SK-N-SH (cell line): ENCODE measurements at regions not wholly inside any gene's neighbourhood (a gene's known extent, or its start where the extent isn't known, plus 50 kb on each side); places are given as distances from the start of the nearest gene placed in this dataset.
"Not testable (repeated sequence)": the region's sequence is repeated elsewhere in the genome, so short reads cannot be mapped to it uniquely, and the experiment has no call there.

Experiments
- CTCF ChIA-PET: fragments of 300-600, 350-600 bp; formaldehyde crosslinking; extraction: SDS; loops from one replicate; lab custom pipeline; 2021; lab: Yijun Ruan, JAX
- POLR2A ChIA-PET: fragments of 350-600 bp; sonication (Branson Sonifier 250); formaldehyde crosslinking; extraction: SDS; loops from one replicate; lab custom pipeline; 2020; ENCODE audit warnings: antibody characterized with exemption, inconsistent platforms; lab: Yijun Ruan, JAX
- DNase-seq: peaks from one replicate; pipeline ENCODE4 v3.0.0; 2012
- H2AFZ ChIP-seq: fragments of 200-600 bp; sonication (generic); 2 replicates; pipeline ENCODE4 v1.8.1; 2016; ENCODE audit warnings: antibody characterized with exemption, mild to moderate bottlenecking, low read depth
- H3F3A ChIP-seq: fragments of 200-600 bp; sonication (generic); replicated peaks from 2 replicates; pipeline ENCODE3; 2016; ENCODE audit warnings: antibody characterized with exemption, mild to moderate bottlenecking; ENCODE audit not compliant: insufficient read depth
- H3K27ac ChIP-seq, 2 experiments: fragments of 200-500 bp in 1 of 2; fragments of 200-600 bp in 1 of 2; sonication (Bioruptor generic) in 1 of 2; sonication (generic), shearing (Covaris generic) in 1 of 2; 2 replicates each; pipeline versions ENCODE4 v1.5.1 to v1.6.1; 2014 to 2016; ENCODE audit warnings: low read depth in 2 of 2, inconsistent platforms in 1 of 2, low read length in 1 of 2, mild to moderate bottlenecking in 1 of 2, mixed read lengths in 1 of 2
- H3K27me3 ChIP-seq: fragments of 200-600 bp; sonication (generic), shearing (Covaris generic); 2 replicates; pipeline ENCODE4 v1.6.1; 2016; ENCODE audit warnings: mixed run types; ENCODE audit not compliant: insufficient read depth
- H3K36me3 ChIP-seq, 2 experiments: fragments of 200-500 bp in 1 of 2; fragments of 200-600 bp in 1 of 2; sonication (Bioruptor generic) in 1 of 2; sonication (generic) in 1 of 2; replicated peaks in 1 of 2; 2 replicates each; pipeline versions ENCODE3 to v1.5.1; 2014 to 2016; ENCODE audit warnings: low read length in 1 of 2, mild to moderate bottlenecking in 1 of 2; ENCODE audit not compliant: insufficient read depth in 2 of 2, control insufficient read depth in 1 of 2
- H3K4me1 ChIP-seq, 2 experiments: fragments of 200-500 bp in 1 of 2; fragments of 200-600 bp in 1 of 2; sonication (Bioruptor generic) in 1 of 2; sonication (generic), shearing (Covaris generic) in 1 of 2; 2 replicates each; pipeline versions ENCODE4 v1.5.1 to v1.6.1; 2014 to 2016; ENCODE audit warnings: low read depth in 1 of 2, low read length in 1 of 2, mixed run types in 1 of 2; ENCODE audit not compliant: insufficient read depth in 2 of 2, control insufficient read depth in 1 of 2
- H3K4me2 ChIP-seq: fragments of 200-600 bp; sonication (generic), shearing (Covaris generic); 2 replicates; pipeline ENCODE4 v1.6.1; 2017; ENCODE audit warnings: mixed run types
- H3K4me3 ChIP-seq, 2 experiments: fragments of 200-500 bp in 1 of 2; fragments of 200-600 bp in 1 of 2; sonication (Bioruptor generic) in 1 of 2; sonication (generic), shearing (Covaris generic) in 1 of 2; 2 replicates each; pipeline versions ENCODE4 v1.5.1 to v1.8.1; 2014 to 2016; ENCODE audit warnings: low read depth in 2 of 2, inconsistent platforms in 1 of 2, low read length in 1 of 2, mild to moderate bottlenecking in 1 of 2, mixed read lengths in 1 of 2, moderate library complexity in 1 of 2
- H3K79me2 ChIP-seq: fragments of 200-600 bp; sonication (generic); 2 replicates; pipeline ENCODE4 v1.8.1; 2017; ENCODE audit warnings: mild to moderate bottlenecking; ENCODE audit not compliant: insufficient read depth
- H3K9ac ChIP-seq: fragments of 200-600 bp; sonication (generic); 2 replicates; pipeline ENCODE4 v1.6.1; 2017; ENCODE audit warnings: mixed run types
- H3K9me2 ChIP-seq: fragments of 200-600 bp; sonication (generic); 2 replicates; pipeline ENCODE4 v1.6.1; 2017; ENCODE audit warnings: mixed run types
- H3K9me3 ChIP-seq: fragments of 200-600 bp; sonication (generic); 2 replicates; pipeline ENCODE4 v1.6.1; 2017; ENCODE audit warnings: mixed run types, mild to moderate bottlenecking, moderate library complexity
- H4K20me1 ChIP-seq: fragments of 200-600 bp; sonication (generic); 2 replicates; pipeline ENCODE4 v1.6.1; 2017; ENCODE audit warnings: mild to moderate bottlenecking, mixed run types; ENCODE audit not compliant: insufficient read depth
- CHD2 ChIP-seq: fragments of 150-350 bp; IDR thresholded peaks from 2 replicates; pipeline ENCODE4 v1.6.1; 2018; ENCODE audit warnings: low read length; ENCODE audit not compliant: partially characterized antibody
- ELF1 ChIP-seq: IDR thresholded peaks from 2 replicates; pipeline ENCODE4 v1.4.0; 2012
- EP300 ChIP-seq, 2 experiments: IDR thresholded peaks; 2 replicates each; pipeline versions ENCODE4 v1.4.0 to v1.6.1; 2012; ENCODE audit warnings: borderline replicate concordance in 1 of 2, low read depth in 1 of 2, low read length in 1 of 2
- FOXJ3 ChIP-seq: sonication (generic); formaldehyde crosslinking; IDR thresholded peaks from 2 replicates; pipeline ENCODE4 v1.5.1; 2020; ENCODE audit warnings: mild to moderate bottlenecking, missing genetic modification reagents
- GABPA ChIP-seq: IDR thresholded peaks from 2 replicates; pipeline ENCODE4 v1.4.0; 2012; ENCODE audit warnings: low read depth, mild to moderate bottlenecking
- IRF3 ChIP-seq: fragments of 150-350 bp; IDR thresholded peaks from 2 replicates; pipeline ENCODE4 v1.6.1; 2016; ENCODE audit warnings: mild to moderate bottlenecking, low read depth, low read length
- JUND ChIP-seq: IDR thresholded peaks from 2 replicates; pipeline ENCODE4 v1.4.0; 2012
- MAX ChIP-seq: IDR thresholded peaks from 2 replicates; pipeline ENCODE4 v1.4.0; 2012; ENCODE audit warnings: low read depth
- NFIC ChIP-seq: IDR thresholded peaks from 2 replicates; pipeline ENCODE4 v1.4.0; 2012; ENCODE audit warnings: borderline replicate concordance
- NRF1 ChIP-seq: IDR thresholded peaks from 2 replicates; pipeline ENCODE4 v1.6.1; 2012; ENCODE audit warnings: low read depth, mild to moderate bottlenecking, low read length
- PBX3 ChIP-seq: IDR thresholded peaks from 2 replicates; pipeline ENCODE4; 2012
- POLR2AphosphoS5 ChIP-seq: IDR thresholded peaks from 2 replicates; pipeline ENCODE4 v1.6.1; 2012; ENCODE audit warnings: low read depth, low read length
- RAD21 ChIP-seq: IDR thresholded peaks from 2 replicates; pipeline ENCODE4 v1.6.1; 2012; ENCODE audit warnings: mild to moderate bottlenecking, low read length
- RCOR1 ChIP-seq: fragments of 150-350 bp; IDR thresholded peaks from 2 replicates; pipeline ENCODE4 v1.6.1; 2017; ENCODE audit warnings: antibody characterized with exemption, low read length
- REST ChIP-seq: IDR thresholded peaks from 2 replicates; pipeline ENCODE4 v1.6.1; 2012; ENCODE audit warnings: mild to moderate bottlenecking, low read depth, low read length, moderate library complexity
- RXRA ChIP-seq: IDR thresholded peaks from 2 replicates; pipeline ENCODE4 v1.4.0; 2012; ENCODE audit warnings: low read depth, mild to moderate bottlenecking, borderline replicate concordance
- SIN3A ChIP-seq: IDR thresholded peaks from 2 replicates; pipeline ENCODE4 v1.6.1; 2012; ENCODE audit warnings: low read depth, mild to moderate bottlenecking, low read length, moderate library complexity, borderline replicate concordance
- SMC3 ChIP-seq: IDR thresholded peaks from 2 replicates; pipeline ENCODE4 v1.6.1; 2012; ENCODE audit warnings: low read depth, low read length, improper control_type of control experiment
- TAF1 ChIP-seq: IDR thresholded peaks from 2 replicates; pipeline ENCODE4 v1.6.1; 2012; ENCODE audit warnings: low read depth, mild to moderate bottlenecking, low read length, moderate library complexity, borderline replicate concordance
- WGBS: methylation state at CpG from one replicate; pipeline ENCODE4 v1.1.6; 2017; ENCODE audit warnings: low lambda C conversion rate; 5-methylcytosine and 5-hydroxymethylcytosine counted together

- TF ChIP-seq EP300 (IDR thresholded peaks at IDR 0.05; ENCODE audit: borderline replicate concordance in 1 of 2, low read depth in 1 of 2, low read length in 1 of 2) (peak in 1 of 2 experiments; percentile 69; a peak in 2 of 4 replicates), RAD21 (no peak; the same call in 1 of the 2 replicates), CHD2 (no peak), NFIC (no peak), POLR2AphosphoS5 (no peak), IRF3 (no peak), SMC3 (no peak), TAF1 (no peak), GABPA (no peak)
- TF ChIP-seq, all 33 proteins: peak for 3
These were observed 312.5 kb upstream of the SEMA3C start (continued) for GRCh38 chr7:81231301-81231838.

GRCh38 chr7:81226234-81226633 is 307.4 kb upstream of the SEMA3C start:
- Histone ChIP-seq H3K36me3 (peaks cover 0 to 5% of the 10 kb centered on the region in 2 experiments), H3F3A (no peaks in the 10 kb centered on the region), H3K79me2 (no peaks in the 10 kb centered on the region), H3K4me2 (no peak overlapping the region), H3K4me3 (no peak overlapping the region), H3K9ac (no peak overlapping the region), H3K4me1 (peaks cover 0 to 2% of the 10 kb centered on the region in 2 experiments; a peak in 2 of 4 replicates), H3K9me2 (no peaks in the 10 kb centered on the region), H3K27ac (no peak overlapping the region), H3K9me3 (no peaks in the 10 kb centered on the region), H4K20me1 (no peaks in the 10 kb centered on the region), H3K27me3 (no peaks in the 10 kb centered on the region), H2AFZ (no peak overlapping the region)
- no peak for DNase-seq
- WGBS = 98% methylated on average over 3 of the region's 3 CpGs
- TF ChIP-seq SIN3A (no peak), JUND (no peak), RXRA (no peak), MAX (no peak), NRF1 (no peak), GABPA (no peak), IRF3 (no peak), ELF1 (no peak), RCOR1 (no peak), REST (no peak), FOXJ3 (CRISPR knock-in tag) (no peak), PBX3 (no peak), EP300 (IDR thresholded peaks at IDR 0.05; ENCODE audit: borderline replicate concordance in 1 of 2, low read depth in 1 of 2, low read length in 1 of 2) (no peak)
- POLR2A ChIA-PET = no interaction called here
- CTCF ChIA-PET = no interaction called here

- H3K9ac ChIP-seq, H3K4me3 ChIP-seq, CTCF ChIA-PET, DNase-seq, H4K20me1 ChIP-seq, POLR2A ChIA-PET, H3K9me3 ChIP-seq, H3K27ac ChIP-seq, H3K9me2 ChIP-seq, H3K79me2 ChIP-seq, H3F3A ChIP-seq, H3K27me3 ChIP-seq, H3K4me2 ChIP-seq, H3K4me1 ChIP-seq, H3K36me3 ChIP-seq, H2AFZ ChIP-seq: not testable (repeated sequence)
- 92% methylated on average over 2 of the region's 2 CpGs for WGBS
These were observed 303.8 kb upstream of the SEMA3C start for GRCh38 chr7:81222692-81223091.
